ENCODE measurements at regions not wholly inside any gene's neighbourhood (a gene's known extent, or its start where the extent isn't known, plus 50 kb on each side); places are given as distances from the start of the nearest gene placed in this dataset.

GRCh38 chr4:13902146-13902545 is 274.6 kb upstream of the BOD1L1 start:
- intact Hi-C loops (cut with DNase I), result no loop called here
- Histone ChIP-seq H3K4me3 (no peak overlapping the region), H3K27me3 (no peaks in the 10 kb centered on the region), H3K27ac (no peak overlapping the region), H3K4me1 (no peaks in the 10 kb centered on the region), H3K36me3 (no peaks in the 10 kb centered on the region), H3K9me3 (no peaks in the 10 kb centered on the region)
- no peak for DNase-seq (ENCODE audit: extremely low spot score in 2 of 2)
- TF ChIP-seq POLR2A (IDR thresholded peaks at IDR 0.05), result no peak
- no peak for TF ChIP-seq CTCF (IDR thresholded peaks at IDR 0.05)
- no peak for TF ChIP-seq POLR2AphosphoS5 (IDR thresholded peaks at IDR 0.05; ENCODE audit: insufficient read depth in 1 of 2, low read depth in 1 of 2)

- H3K9me3 ChIP-seq, result no peaks in the 10 kb centered on the region
- intact Hi-C loops (cut with DNase I), result no loop called here
These were observed 275.5 kb upstream of the BOD1L1 start for GRCh38 chr4:13903061-13903460.

GRCh38 chr4:13903901-13904300 is 276.4 kb upstream of the BOD1L1 start:
- no peak overlapping the region for H3K4me3 ChIP-seq
- no peaks in the 10 kb centered on the region for H3K9me3 ChIP-seq
- H3K4me1 ChIP-seq, result no peaks in the 10 kb centered on the region
- TF ChIP-seq CTCF (IDR thresholded peaks at IDR 0.05) (no peak), POLR2A (IDR thresholded peaks at IDR 0.05) (no peak), POLR2AphosphoS5 (IDR thresholded peaks at IDR 0.05; ENCODE audit: insufficient read depth in 1 of 2, low read depth in 1 of 2) (no peak)
- H3K27ac ChIP-seq, result no peak overlapping the region
- H3K27me3 ChIP-seq, result no peaks in the 10 kb centered on the region
- no peaks in the 10 kb centered on the region for H3K36me3 ChIP-seq
- DNase-seq (ENCODE audit: extremely low spot score in 2 of 2), result no peak
- intact Hi-C loops (cut with DNase I), result no loop called here

More at GRCh38 chr4:13903061-13903460, 275.5 kb upstream of the BOD1L1 start:
- H3K4me1 ChIP-seq, result no peaks in the 10 kb centered on the region
- no peak overlapping the region for H3K27ac ChIP-seq
- no peak for DNase-seq (ENCODE audit: extremely low spot score in 2 of 2)
- H3K36me3 ChIP-seq, result no peaks in the 10 kb centered on the region
- no peak overlapping the region for H3K4me3 ChIP-seq
- TF ChIP-seq POLR2A (IDR thresholded peaks at IDR 0.05), result no peak
- TF ChIP-seq CTCF (IDR thresholded peaks at IDR 0.05), result no peak
- TF ChIP-seq POLR2AphosphoS5 (IDR thresholded peaks at IDR 0.05; ENCODE audit: insufficient read depth in 1 of 2, low read depth in 1 of 2), result no peak
- no peaks in the 10 kb centered on the region for H3K27me3 ChIP-seq

GRCh38 chr4:13905543-13905942 is 278.0 kb upstream of the BOD1L1 start:
- no peak overlapping the region for H3K27ac ChIP-seq
- H3K4me1 ChIP-seq, result no peaks in the 10 kb centered on the region
- no peaks in the 10 kb centered on the region for H3K27me3 ChIP-seq
- TF ChIP-seq CTCF (IDR thresholded peaks at IDR 0.05), result no peak
- no peak for TF ChIP-seq POLR2AphosphoS5 (IDR thresholded peaks at IDR 0.05; ENCODE audit: insufficient read depth in 1 of 2, low read depth in 1 of 2)
- TF ChIP-seq POLR2A (IDR thresholded peaks at IDR 0.05), result no peak
- DNase-seq (ENCODE audit: extremely low spot score in 2 of 2), result no peak
- intact Hi-C loops (cut with DNase I), result no loop called here
- no peaks in the 10 kb centered on the region for H3K36me3 ChIP-seq
- H3K4me3 ChIP-seq, result no peak overlapping the region
- H3K9me3 ChIP-seq, result no peaks in the 10 kb centered on the region

- H3K4me3 ChIP-seq, result no peak overlapping the region
- TF ChIP-seq POLR2A (IDR thresholded peaks at IDR 0.05) (no peak), POLR2AphosphoS5 (IDR thresholded peaks at IDR 0.05; ENCODE audit: insufficient read depth in 1 of 2, low read depth in 1 of 2) (no peak), CTCF (IDR thresholded peaks at IDR 0.05) (no peak)
- no peaks in the 10 kb centered on the region for H3K27me3 ChIP-seq
- no peak overlapping the region for H3K27ac ChIP-seq
- no peaks in the 10 kb centered on the region for H3K9me3 ChIP-seq
- no peak for DNase-seq (ENCODE audit: extremely low spot score in 2 of 2)
- H3K4me1 ChIP-seq, result no peaks in the 10 kb centered on the region
- no peaks in the 10 kb centered on the region for H3K36me3 ChIP-seq
- intact Hi-C loops (cut with DNase I), result no loop called here
These were observed 279.2 kb upstream of the BOD1L1 start for GRCh38 chr4:13906727-13907126.

Data from vagina (tissue), 2 donors.